Neural crest cell (in vitro differentiated cells): ENCODE measurements at regions not wholly inside any gene's neighbourhood (a gene's known extent, or its start where the extent isn't known, plus 50 kb on each side); places are given as distances from the start of the nearest gene placed in this dataset.
A peak's percentile ranks its signal among the peaks of the same experiment; 100 is the strongest.

Experiments
- DNase-seq: peaks from one replicate; pipeline ENCODE4 v3.0.0; 2021; ENCODE audit warnings: low read depth, mixed read lengths, low spot score
- H3K27ac Mint-ChIP-seq: one replicate; pipeline ENCODE4 v1.8.0; 2021; ENCODE audit warnings: mild to moderate bottlenecking, mixed read lengths; ENCODE audit not compliant: unreplicated experiment
- H3K27me3 Mint-ChIP-seq: 2 replicates; pipeline ENCODE4 v1.8.0; 2021; ENCODE audit warnings: low read depth, mild to moderate bottlenecking, mixed read lengths
- H3K36me3 Mint-ChIP-seq: 2 replicates; pipeline ENCODE4 v1.8.0; 2021; ENCODE audit warnings: low read depth, mild to moderate bottlenecking, mixed read lengths
- H3K4me1 Mint-ChIP-seq: 2 replicates; pipeline ENCODE4 v1.8.0; 2021; ENCODE audit warnings: mixed read lengths
- H3K4me3 Mint-ChIP-seq: one replicate; pipeline ENCODE4 v1.8.0; 2021; ENCODE audit warnings: mild to moderate bottlenecking, mixed read lengths
- H3K9me3 Mint-ChIP-seq: 2 replicates; pipeline ENCODE4 v1.8.0; 2021; ENCODE audit warnings: mixed read lengths
- TF ChIP-seq, protein P1 (sequence below): fragments of 200-600 bp; sonication (generic); conservative IDR thresholded peaks from 2 replicates; pipeline ENCODE4 v1.5.0; 2021; ENCODE audit warnings: antibody characterized with exemption, mild to moderate bottlenecking

GRCh38 chr7:81272176-81272575 is 353.3 kb upstream of the SEMA3C start:
- Mint-ChIP-seq H3K4me3 (no peak overlapping the region), H3K4me1 (no peaks in the 10 kb centered on the region), H3K36me3 (no peaks in the 10 kb centered on the region), H3K27ac (no peak overlapping the region), H3K27me3 (no peaks in the 10 kb centered on the region), H3K9me3 (peaks cover 7% of the 10 kb centered on the region)
- TF ChIP-seq, protein P1, sequence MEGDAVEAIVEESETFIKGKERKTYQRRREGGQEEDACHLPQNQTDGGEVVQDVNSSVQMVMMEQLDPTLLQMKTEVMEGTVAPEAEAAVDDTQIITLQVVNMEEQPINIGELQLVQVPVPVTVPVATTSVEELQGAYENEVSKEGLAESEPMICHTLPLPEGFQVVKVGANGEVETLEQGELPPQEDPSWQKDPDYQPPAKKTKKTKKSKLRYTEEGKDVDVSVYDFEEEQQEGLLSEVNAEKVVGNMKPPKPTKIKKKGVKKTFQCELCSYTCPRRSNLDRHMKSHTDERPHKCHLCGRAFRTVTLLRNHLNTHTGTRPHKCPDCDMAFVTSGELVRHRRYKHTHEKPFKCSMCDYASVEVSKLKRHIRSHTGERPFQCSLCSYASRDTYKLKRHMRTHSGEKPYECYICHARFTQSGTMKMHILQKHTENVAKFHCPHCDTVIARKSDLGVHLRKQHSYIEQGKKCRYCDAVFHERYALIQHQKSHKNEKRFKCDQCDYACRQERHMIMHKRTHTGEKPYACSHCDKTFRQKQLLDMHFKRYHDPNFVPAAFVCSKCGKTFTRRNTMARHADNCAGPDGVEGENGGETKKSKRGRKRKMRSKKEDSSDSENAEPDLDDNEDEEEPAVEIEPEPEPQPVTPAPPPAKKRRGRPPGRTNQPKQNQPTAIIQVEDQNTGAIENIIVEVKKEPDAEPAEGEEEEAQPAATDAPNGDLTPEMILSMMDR = no peak
- no peak for DNase-seq

GRCh38 chr7:81268551-81268950 is 349.7 kb upstream of the SEMA3C start:
- no peak for DNase-seq
- H3K4me1 Mint-ChIP-seq = no peaks in the 10 kb centered on the region

GRCh38 chr7:81267508-81267907 is 348.7 kb upstream of the SEMA3C start:
- H3K9me3 Mint-ChIP-seq = peaks cover 6% of the 10 kb centered on the region
- no peaks in the 10 kb centered on the region for H3K4me1 Mint-ChIP-seq
- H3K27ac Mint-ChIP-seq = no peak overlapping the region
- H3K36me3 Mint-ChIP-seq = no peaks in the 10 kb centered on the region
- TF ChIP-seq, protein P1 = no peak
- H3K4me3 Mint-ChIP-seq = no peak overlapping the region
- DNase-seq = no peak
- no peaks in the 10 kb centered on the region for H3K27me3 Mint-ChIP-seq

More at GRCh38 chr7:81268551-81268950, 349.7 kb upstream of the SEMA3C start:
- Mint-ChIP-seq H3K27ac (no peak overlapping the region), H3K4me3 (no peak overlapping the region), H3K36me3 (no peaks in the 10 kb centered on the region), H3K27me3 (no peaks in the 10 kb centered on the region), H3K9me3 (peaks cover 6% of the 10 kb centered on the region)
- TF ChIP-seq, protein P1 = no peak

- DNase-seq = no peak
- Mint-ChIP-seq H3K4me3 (no peak overlapping the region), H3K27me3 (no peaks in the 10 kb centered on the region), H3K27ac (no peak overlapping the region), H3K36me3 (peaks cover 8% of the 10 kb centered on the region), H3K9me3 (peaks cover 21% of the 10 kb centered on the region), H3K4me1 (no peaks in the 10 kb centered on the region)
- TF ChIP-seq, protein P1 = no peak
Observed at GRCh38 chr7:81264116-81264515, 345.3 kb upstream of the SEMA3C start.

DNA sequence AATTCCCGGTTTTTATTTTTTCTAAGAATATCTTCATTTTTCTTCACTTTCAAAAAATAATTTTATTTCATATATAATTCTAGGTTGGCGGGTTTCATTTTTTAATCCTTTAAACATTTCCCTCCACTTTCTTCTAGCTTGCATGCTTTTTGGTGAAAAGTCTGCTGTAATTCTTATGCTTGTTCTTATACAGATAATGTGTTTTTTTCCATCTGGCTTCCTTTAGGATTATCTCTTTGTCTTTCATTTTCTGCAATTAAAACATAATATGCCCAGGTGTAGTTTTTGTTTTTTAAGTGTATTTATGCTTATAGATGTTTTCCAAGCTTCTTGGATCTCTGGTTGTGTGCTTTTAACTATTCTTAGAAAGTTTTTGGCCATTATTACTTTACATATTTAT is 341.3 kb upstream of the SEMA3C start:
- Mint-ChIP-seq H3K27me3 (no peaks in the 10 kb centered on the region), H3K27ac (no peak overlapping the region), H3K4me1 (no peaks in the 10 kb centered on the region), H3K4me3 (no peak overlapping the region), H3K9me3 (peaks cover 18% of the 10 kb centered on the region), H3K36me3 (peaks cover 8% of the 10 kb centered on the region)
- DNase-seq = no peak
- TF ChIP-seq, protein P1 = no peak

DNA sequence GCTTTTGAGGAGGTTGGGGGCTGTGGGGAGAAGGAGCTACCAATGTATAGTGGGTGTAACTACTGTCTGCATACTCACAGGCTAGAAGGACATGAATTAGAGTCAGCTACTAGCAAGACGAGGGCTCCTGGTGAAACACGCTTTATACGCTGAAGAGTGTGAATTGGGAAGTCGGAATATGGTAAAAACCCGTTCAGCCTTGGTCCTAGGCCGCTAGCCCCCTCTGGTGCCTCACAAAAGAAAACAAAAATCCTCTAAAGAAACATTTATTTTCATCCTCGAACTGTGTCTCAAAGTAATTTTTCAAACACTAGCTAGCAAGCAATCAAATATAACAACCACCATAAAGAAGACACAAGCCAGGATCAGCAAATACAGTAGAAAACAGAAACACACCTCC is 338.1 kb upstream of the SEMA3C start:
- no peak overlapping the region for H3K27ac Mint-ChIP-seq
- H3K9me3 Mint-ChIP-seq = peaks cover 15% of the 10 kb centered on the region
- H3K4me1 Mint-ChIP-seq = no peaks in the 10 kb centered on the region
- no peaks in the 10 kb centered on the region for H3K27me3 Mint-ChIP-seq
- TF ChIP-seq, protein P1 = peak; percentile 47
- DNase-seq = peak; percentile 14
- peaks cover 10% of the 10 kb centered on the region for H3K36me3 Mint-ChIP-seq
- no peak overlapping the region for H3K4me3 Mint-ChIP-seq
